ENCODE measurements at regions not wholly inside any gene's neighbourhood (a gene's known extent, or its start where the extent isn't known, plus 50 kb on each side); places are given as distances from the start of the nearest gene placed in this dataset.
"Not testable (repeated sequence)": the region's sequence is repeated elsewhere in the genome, so short reads cannot be mapped to it uniquely, and the experiment has no call there.

DNA sequence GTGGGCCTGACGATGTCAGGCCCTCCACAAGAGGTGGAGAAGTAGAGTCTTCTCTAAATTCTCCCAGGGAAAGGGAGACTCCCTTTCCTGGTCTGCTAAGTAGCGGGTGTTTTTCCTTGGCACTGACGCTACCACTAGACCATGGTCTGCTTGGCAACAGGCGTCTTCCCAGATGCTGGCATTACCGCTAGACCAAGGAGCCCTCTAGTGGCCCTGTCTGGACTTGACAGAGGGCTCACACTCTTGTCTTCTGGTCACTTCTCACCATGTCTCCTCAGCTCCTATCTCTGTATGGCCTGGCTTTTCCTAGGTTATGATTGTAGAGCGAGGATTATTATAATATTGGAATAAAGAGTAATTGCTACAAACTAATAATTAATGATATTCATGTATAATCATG, 51.1 kb upstream of the RASSF6 start:
- DNase-seq (ENCODE audit: low spot score); ATAC-seq: not testable (repeated sequence)

DNA sequence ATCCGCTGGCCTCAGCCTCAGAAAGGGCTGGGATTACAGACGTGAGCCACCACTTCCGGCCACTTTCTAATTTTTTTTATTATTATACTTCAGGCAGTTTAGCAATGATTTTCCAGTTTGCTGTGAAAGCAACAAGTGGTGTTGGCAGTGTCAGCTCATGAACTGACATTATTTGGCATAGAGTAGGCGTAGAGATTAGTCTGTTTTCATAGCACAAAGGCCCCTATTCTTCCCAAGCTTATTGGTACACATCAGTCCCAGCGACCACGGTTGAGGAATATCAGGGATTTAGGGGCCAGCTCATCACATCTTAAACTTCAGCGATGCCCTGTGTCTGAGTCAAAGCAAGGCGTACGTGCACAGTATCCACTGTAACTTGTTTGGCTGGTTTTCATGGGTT, 53.0 kb upstream of the RASSF6 start:
- no peak for DNase-seq (ENCODE audit: low spot score)
- no peak for ATAC-seq

GRCh38 chr4:73674451-73674919, 54.2 kb upstream of the RASSF6 start:
- ATAC-seq = no peak
- DNase-seq (ENCODE audit: low spot score) = no peak

DNA sequence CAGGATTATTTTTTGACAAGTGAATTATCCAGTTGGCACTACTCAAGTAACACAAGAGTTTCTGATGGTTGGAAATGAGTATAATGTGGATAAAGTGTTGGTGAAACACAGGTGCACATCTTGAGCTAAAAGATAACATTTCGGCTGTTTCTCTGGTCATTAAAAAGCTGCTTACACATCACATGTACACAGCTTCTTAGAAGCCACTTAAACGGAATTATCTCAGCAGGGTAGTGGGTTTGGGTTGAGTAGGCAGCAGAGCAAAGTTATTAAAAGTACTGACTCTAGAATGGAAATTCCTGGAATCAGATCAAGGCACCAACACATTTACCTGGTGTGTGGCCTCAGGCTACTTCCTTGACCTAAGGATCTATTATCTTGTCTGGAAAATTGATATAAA, 55.4 kb upstream of the RASSF6 start:
- DNase-seq (ENCODE audit: low spot score) (no peak), ATAC-seq (no peak)

- no peak for DNase-seq (ENCODE audit: low spot score)
- ATAC-seq = no peak
Measured at GRCh38 chr4:73676136-73676535, 55.9 kb upstream of the RASSF6 start.

- no peak for DNase-seq (ENCODE audit: low spot score)
- peak; percentile 95 for ATAC-seq
Measured at GRCh38 chr4:73676861-73677323, 56.7 kb upstream of the RASSF6 start.

DNA sequence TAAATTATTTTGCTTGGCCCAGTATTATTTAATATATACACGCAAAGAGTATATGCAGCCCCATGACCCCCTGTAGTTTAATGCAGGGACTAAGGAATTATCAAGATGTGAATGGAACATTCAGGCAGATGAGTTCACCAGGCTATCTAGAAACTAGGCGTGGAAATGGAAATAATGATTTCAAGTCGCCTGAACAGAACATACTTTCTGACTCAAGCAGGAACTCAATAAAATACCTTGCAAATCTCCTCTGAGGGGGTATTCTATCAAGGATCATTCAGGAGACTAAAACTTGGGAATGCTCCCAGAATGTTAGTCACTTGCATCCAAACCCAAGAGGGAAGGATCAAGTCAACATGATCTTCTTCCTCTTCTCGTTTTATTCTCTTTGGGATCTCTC, 59.6 kb upstream of the RASSF6 start:
- ATAC-seq = no peak
- DNase-seq (ENCODE audit: low spot score) = no peak

DNA sequence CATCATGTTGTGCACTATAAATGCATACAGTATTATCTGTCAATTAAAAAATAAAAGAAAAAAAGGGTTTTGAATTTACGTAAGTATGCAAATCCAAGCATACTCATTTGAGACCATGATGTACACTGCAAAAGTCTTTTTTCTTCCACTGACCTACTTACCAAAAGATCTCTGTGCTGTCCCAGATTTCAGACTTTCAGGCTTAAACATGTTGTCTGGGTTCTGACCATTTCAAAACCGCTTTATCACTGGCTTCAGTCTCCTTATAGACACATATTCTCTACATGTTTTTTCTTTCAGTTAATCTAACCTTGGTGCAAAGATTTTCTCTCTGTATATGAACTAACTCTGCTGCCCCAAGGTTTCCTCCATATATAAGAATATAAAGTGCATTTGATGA, 58.6 kb upstream of the CXCL8 start:
- DNase-seq (ENCODE audit: low spot score) (no peak), ATAC-seq (no peak)

DNA sequence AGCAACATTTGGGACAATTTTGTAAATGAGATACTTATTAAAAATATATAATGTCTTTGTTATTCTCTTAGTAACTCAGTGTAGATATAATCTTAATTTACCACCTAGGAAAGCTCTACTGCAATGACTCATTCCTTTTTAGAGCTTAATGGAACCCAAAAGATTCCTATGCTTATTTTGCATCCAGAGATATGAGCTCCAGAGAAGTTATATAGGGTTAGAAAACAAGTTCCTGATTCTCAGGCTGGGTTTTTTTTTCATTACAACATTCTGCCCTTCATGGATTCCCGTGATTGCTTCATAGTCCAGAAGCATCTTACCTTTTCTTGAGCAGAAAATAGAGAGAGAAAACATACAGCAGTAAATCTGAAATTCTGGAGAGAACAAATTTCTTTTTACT, 57.9 kb upstream of the CXCL8 start:
- no peak for ATAC-seq
- no peak for DNase-seq (ENCODE audit: low spot score)

GRCh38 chr4:73683033-73683432, 57.3 kb upstream of the CXCL8 start:
- DNase-seq (ENCODE audit: low spot score) = no peak
- no peak for ATAC-seq

DNA sequence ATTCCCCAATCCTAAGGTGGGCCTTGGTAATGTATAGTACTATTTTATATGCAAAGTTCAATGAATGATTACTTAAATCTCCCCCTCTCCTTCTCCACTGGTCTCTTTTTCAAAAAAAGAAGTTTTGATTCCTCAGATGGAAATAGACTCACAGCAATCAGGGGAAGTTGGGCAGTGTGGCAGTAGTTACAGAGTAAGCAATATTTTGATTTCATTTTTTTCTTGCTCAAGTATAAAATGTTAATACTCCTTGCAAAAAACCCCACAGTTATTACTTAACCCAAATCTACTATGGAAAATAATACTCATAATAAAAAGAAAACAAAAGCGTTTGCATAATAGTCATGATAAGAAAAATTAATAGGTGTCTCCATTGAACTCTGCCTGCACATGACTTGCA, 56.9 kb upstream of the CXCL8 start:
- DNase-seq (ENCODE audit: low spot score) (no peak), ATAC-seq (no peak)

DNA sequence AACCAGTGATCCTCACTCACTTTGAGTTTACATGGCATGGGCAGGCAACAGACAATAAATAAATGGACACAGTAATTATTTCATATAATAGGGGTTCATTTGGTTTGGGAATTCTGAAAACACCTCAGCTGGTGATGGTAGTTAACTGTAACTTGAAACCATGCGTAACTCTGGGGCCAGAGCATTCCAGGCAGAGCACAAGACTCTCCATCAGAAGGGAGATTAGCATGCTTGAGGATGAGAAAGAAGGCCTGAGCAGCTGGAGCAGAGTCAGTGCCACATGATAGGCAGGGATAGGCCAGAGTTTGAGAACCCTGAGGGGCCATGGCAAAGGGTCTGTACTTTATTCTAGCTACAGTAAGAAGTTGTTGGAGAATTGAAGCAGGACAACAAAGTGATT, 56.3 kb upstream of the CXCL8 start:
- DNase-seq (ENCODE audit: low spot score) = no peak
- ATAC-seq = no peak

GRCh38 chr4:73685052-73685451, 55.3 kb upstream of the CXCL8 start:
- no peak for DNase-seq (ENCODE audit: low spot score)
- ATAC-seq = no peak

DNA sequence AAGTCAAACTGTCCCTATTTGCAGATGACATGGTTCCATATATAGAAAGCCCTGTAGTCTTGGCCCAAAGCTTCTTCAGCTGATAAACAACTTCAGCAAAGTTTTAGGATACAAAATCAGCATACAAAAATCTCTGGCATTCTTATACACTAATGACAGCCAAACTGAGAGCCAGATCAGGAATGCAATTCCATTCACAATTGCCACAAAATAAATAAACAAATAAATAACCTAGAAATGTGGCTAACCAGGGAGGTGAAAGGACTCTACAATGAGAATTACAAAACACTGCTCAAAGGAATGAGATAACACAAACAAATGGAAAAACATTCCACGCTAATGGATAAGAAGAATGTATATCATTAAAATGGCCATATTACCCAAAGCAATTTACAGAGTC, 52.9 kb upstream of the CXCL8 start:
- DNase-seq (ENCODE audit: low spot score) (no peak), ATAC-seq (no peak)

DNA sequence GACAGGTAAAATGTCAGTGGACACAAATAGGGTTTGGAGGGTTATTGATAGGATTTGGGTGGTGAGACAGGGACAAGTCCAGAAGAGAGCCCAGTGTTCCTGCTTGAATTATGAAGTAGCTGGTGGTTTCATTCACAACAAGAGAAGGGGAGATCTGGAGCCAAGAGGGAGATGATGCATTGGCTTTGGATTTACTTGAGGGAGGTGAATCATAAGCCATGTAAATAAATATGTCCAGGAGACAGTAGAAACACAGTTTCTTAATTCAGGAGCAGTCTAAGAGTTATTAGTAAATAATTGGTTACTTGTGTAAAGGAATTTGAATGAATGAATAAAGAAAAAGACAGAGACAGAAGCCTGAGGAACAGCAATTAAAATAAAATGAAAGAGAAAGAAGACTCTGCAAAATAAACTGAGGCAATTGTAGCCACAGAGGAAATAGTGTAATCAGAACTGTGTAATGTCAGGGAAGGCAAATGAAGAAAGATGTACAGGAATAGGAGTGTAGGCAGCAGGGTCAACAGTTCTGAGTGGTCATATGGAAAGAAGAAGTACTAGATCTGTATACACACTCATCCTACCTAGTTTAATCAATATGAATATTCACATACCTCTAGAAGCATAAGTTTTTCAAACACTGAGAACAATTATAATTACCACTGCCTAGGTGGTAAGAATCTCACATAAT, 50.2 kb upstream of the CXCL8 start:
- ATAC-seq (no peak), DNase-seq (ENCODE audit: low spot score) (no peak)

Data from left lobe of liver (tissue), 2 donors.